ENCODE measurements at regions not wholly inside any gene's neighbourhood (a gene's known extent, or its start where the extent isn't known, plus 50 kb on each side); places are given as distances from the start of the nearest gene placed in this dataset.

- TF ChIP-seq CTCF (conservative IDR thresholded peaks at IDR 0.05) (no peak), ZFX (IDR thresholded peaks at IDR 0.05) (no peak)
Measured at GRCh38 chr2:240277073-240277806, 136.8 kb upstream of the OTOS start.

Measured in C4-2B (cell line).